ENCODE measurements at regions not wholly inside any gene's neighbourhood (a gene's known extent, or its start where the extent isn't known, plus 50 kb on each side); places are given as distances from the start of the nearest gene placed in this dataset.
"Not testable (repeated sequence)": the region's sequence is repeated elsewhere in the genome, so short reads cannot be mapped to it uniquely, and the experiment has no call there.

DNA sequence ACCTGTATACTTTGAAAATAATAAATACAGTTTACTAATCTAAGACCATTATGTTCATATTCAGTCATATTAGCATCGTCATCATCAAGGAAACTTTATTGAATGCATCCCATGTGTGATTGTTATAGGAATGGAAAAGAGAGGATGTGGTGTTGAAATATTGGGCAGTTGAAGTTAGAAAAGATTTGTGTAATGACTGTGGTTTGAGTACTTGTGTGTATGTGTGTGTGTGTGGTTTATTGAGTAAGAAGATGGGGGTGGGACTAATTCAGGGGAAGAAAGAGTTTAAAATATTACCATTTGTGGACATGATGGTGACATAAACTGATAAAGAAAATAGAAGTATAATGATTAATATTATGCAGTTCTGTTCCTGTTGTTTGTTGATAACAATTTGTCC, 238.7 kb upstream of the SEL1L start:
- Histone ChIP-seq H3K27ac (ENCODE audit: low read length) (no peak overlapping the region), H3K36me3 (ENCODE audit: insufficient read depth, low read length) (no peaks in the 10 kb centered on the region), H3K4me2 (ENCODE audit: insufficient read depth, low read length) (no peak overlapping the region), H3K4me1 (ENCODE audit: insufficient read depth, low read length) (no peaks in the 10 kb centered on the region), H3K27me3 (ENCODE audit: insufficient read depth, low read length, poor library complexity) (no peaks in the 10 kb centered on the region), H3K9ac (ENCODE audit: low read depth, low read length) (no peak overlapping the region), H3K4me3 (ENCODE audit: low read depth in 1 of 2, low read length in 2 of 2) (no peak overlapping the region), H4K20me1 (ENCODE audit: insufficient read depth, low read length) (no peaks in the 10 kb centered on the region), H3K79me2 (ENCODE audit: insufficient read depth, low read length) (no peaks in the 10 kb centered on the region), H3K9me3 (ENCODE audit: insufficient read depth, low read length, severe bottlenecking) (no peaks in the 10 kb centered on the region), H2AFZ (ENCODE audit: low read depth, low read length) (no peak overlapping the region)
- TF ChIP-seq EZH2 (IDR thresholded peaks at IDR 0.05; ENCODE audit: borderline replicate concordance, low read depth, low read length, severe bottlenecking) (no peak), CTCF (IDR thresholded peaks at IDR 0.05; ENCODE audit: borderline replicate concordance, extremely low read depth, low read length, poor library complexity, severe bottlenecking) (no peak)
- ATAC-seq (ENCODE audit: insufficient read depth, low read depth) (no peak), DNase-seq (no peak)

DNA sequence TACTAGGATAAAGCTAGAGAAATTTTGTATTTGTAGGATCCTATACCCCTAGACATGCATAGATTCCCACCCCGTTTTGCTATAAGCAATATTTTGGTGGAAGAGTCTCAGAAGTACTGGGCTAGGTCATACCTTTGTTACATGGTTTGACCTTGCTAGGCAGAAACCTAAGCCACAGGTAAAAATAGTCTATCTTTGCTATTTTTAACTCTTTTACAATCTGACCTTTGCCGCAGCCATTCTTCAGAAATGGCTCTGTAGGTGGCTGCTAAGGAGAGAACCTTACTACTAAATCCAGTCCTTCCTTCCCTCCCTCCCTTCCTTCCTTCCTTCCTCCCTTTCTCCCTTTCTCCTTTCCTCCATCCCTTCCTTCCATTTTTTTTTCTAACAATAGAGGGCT, 242.9 kb upstream of the SEL1L start:
- Histone ChIP-seq H3K36me3 (ENCODE audit: insufficient read depth, low read length) (no peaks in the 10 kb centered on the region), H4K20me1 (ENCODE audit: insufficient read depth, low read length) (no peaks in the 10 kb centered on the region), H3K9me3 (ENCODE audit: insufficient read depth, low read length, severe bottlenecking) (no peaks in the 10 kb centered on the region), H2AFZ (ENCODE audit: low read depth, low read length) (no peak overlapping the region), H3K9ac (ENCODE audit: low read depth, low read length) (no peak overlapping the region), H3K4me2 (ENCODE audit: insufficient read depth, low read length) (no peak overlapping the region), H3K79me2 (ENCODE audit: insufficient read depth, low read length) (no peaks in the 10 kb centered on the region), H3K4me3 (ENCODE audit: low read depth in 1 of 2, low read length in 2 of 2) (no peak overlapping the region), H3K27ac (ENCODE audit: low read length) (no peak overlapping the region), H3K4me1 (ENCODE audit: insufficient read depth, low read length) (no peaks in the 10 kb centered on the region), H3K27me3 (ENCODE audit: insufficient read depth, low read length, poor library complexity) (no peaks in the 10 kb centered on the region)
- no peak for DNase-seq
- no peak for TF ChIP-seq EZH2 (IDR thresholded peaks at IDR 0.05; ENCODE audit: borderline replicate concordance, low read depth, low read length, severe bottlenecking)
- no peak for TF ChIP-seq CTCF (IDR thresholded peaks at IDR 0.05; ENCODE audit: borderline replicate concordance, extremely low read depth, low read length, poor library complexity, severe bottlenecking)
- ATAC-seq (ENCODE audit: insufficient read depth, low read depth): no peak

GRCh38 chr14:81781798-81782197, 248.1 kb upstream of the SEL1L start:
- H3K4me2 ChIP-seq (ENCODE audit: insufficient read depth, low read length); H3K36me3 ChIP-seq (ENCODE audit: insufficient read depth, low read length); H3K9me3 ChIP-seq (ENCODE audit: insufficient read depth, low read length, severe bottlenecking); H3K9ac ChIP-seq (ENCODE audit: low read depth, low read length); H3K4me1 ChIP-seq (ENCODE audit: insufficient read depth, low read length); H3K27me3 ChIP-seq (ENCODE audit: insufficient read depth, low read length, poor library complexity); ATAC-seq (ENCODE audit: insufficient read depth, low read depth); H3K79me2 ChIP-seq (ENCODE audit: insufficient read depth, low read length); H3K27ac ChIP-seq (ENCODE audit: low read length); H2AFZ ChIP-seq (ENCODE audit: low read depth, low read length); H3K4me3 ChIP-seq (ENCODE audit: low read depth in 1 of 2, low read length in 2 of 2); H4K20me1 ChIP-seq (ENCODE audit: insufficient read depth, low read length); DNase-seq: not testable (repeated sequence)

GRCh38 chr14:81784084-81784483, 250.4 kb upstream of the SEL1L start:
- Histone ChIP-seq H3K27ac (ENCODE audit: low read length) (no peak overlapping the region), H3K79me2 (ENCODE audit: insufficient read depth, low read length) (no peaks in the 10 kb centered on the region), H3K4me1 (ENCODE audit: insufficient read depth, low read length) (no peaks in the 10 kb centered on the region), H3K9me3 (ENCODE audit: insufficient read depth, low read length, severe bottlenecking) (no peaks in the 10 kb centered on the region), H3K4me3 (ENCODE audit: low read depth in 1 of 2, low read length in 2 of 2) (no peak overlapping the region), H3K27me3 (ENCODE audit: insufficient read depth, low read length, poor library complexity) (no peaks in the 10 kb centered on the region), H3K9ac (ENCODE audit: low read depth, low read length) (no peak overlapping the region), H3K36me3 (ENCODE audit: insufficient read depth, low read length) (no peaks in the 10 kb centered on the region), H4K20me1 (ENCODE audit: insufficient read depth, low read length) (no peaks in the 10 kb centered on the region), H2AFZ (ENCODE audit: low read depth, low read length) (no peak overlapping the region), H3K4me2 (ENCODE audit: insufficient read depth, low read length) (no peak overlapping the region)
- DNase-seq (no peak), ATAC-seq (ENCODE audit: insufficient read depth, low read depth) (no peak)
- no peak for TF ChIP-seq EZH2 (IDR thresholded peaks at IDR 0.05; ENCODE audit: borderline replicate concordance, low read depth, low read length, severe bottlenecking)
- no peak for TF ChIP-seq CTCF (IDR thresholded peaks at IDR 0.05; ENCODE audit: borderline replicate concordance, extremely low read depth, low read length, poor library complexity, severe bottlenecking)

Measured in DND-41 (cell line).